GM12878 (cell line): ENCODE measurements at regions not wholly inside any gene's neighbourhood (a gene's known extent, or its start where the extent isn't known, plus 50 kb on each side); places are given as distances from the start of the nearest gene placed in this dataset.

Source experiments
- ATAC-seq: fragments of 200-7000 bp; cut with Tn5 transposase; 3 replicates; pipeline ENCODE4 v1.9.1; 2020; ENCODE audit warnings: mild to moderate bottlenecking, moderate library complexity
- BruUV-seq: library from RNA; stranded (reverse); fragments of 400-500 nt; replicated peaks from 2 replicates; lab custom pipeline; 2021; lab: Mats Ljungman, UMichigan
- CTCF ChIA-PET: fragments of 300-600 bp; sonication (Branson Sonifier 250); formaldehyde crosslinking; extraction: SDS; loops from one replicate; lab custom pipeline; 2021; ENCODE audit warnings: inconsistent platforms; lab: Yijun Ruan, JAX
- POLR2A ChIA-PET: fragments of 350-600 bp; formaldehyde crosslinking; extraction: SDS; loops from one replicate; lab custom pipeline; 2021; ENCODE audit warnings: inconsistent platforms; lab: Charles Lee
- RAD21 ChIA-PET: fragments of 300-600 bp; sonication (Branson Sonifier 250); formaldehyde crosslinking; loops from one replicate; lab custom pipeline; 2023; ENCODE audit warnings: antibody characterized with exemption; ENCODE audit not compliant: unreplicated experiment; lab: Charles Lee
- SMC1A ChIA-PET: fragments of 300-600 bp; sonication (Branson Sonifier 250); formaldehyde crosslinking; loops from one replicate; lab custom pipeline; 2023; ENCODE audit not compliant: unreplicated experiment, uncharacterized antibody; lab: Charles Lee
- DNase-seq: peaks from one replicate; pipeline ENCODE4 v3.0.0-alpha.2; 2011; ENCODE audit warnings: low read depth, low spot score
- FAIRE-seq: peaks from 3 replicates; lab custom pipeline; 2011; peaks lifted over from hg19 to GRCh38; lab: Jason Lieb, UNC
- H2AFZ ChIP-seq: 2 replicates; pipeline ENCODE4 v1.6.0; 2011; ENCODE audit warnings: low read depth, low read length, control low read depth; ENCODE audit not compliant: control insufficient read depth
- H3K27ac ChIP-seq: 2 replicates; pipeline ENCODE4 v1.5.1; 2011; ENCODE audit warnings: control low read depth; ENCODE audit not compliant: control insufficient read depth, insufficient read depth
- H3K27me3 ChIP-seq, 2 experiments: replicated peaks in 1 of 2; 2 replicates each; pipeline versions ENCODE4 v1.6.0 to v1.6.1; 2011; ENCODE audit warnings: low read length in 1 of 2; ENCODE audit not compliant: control insufficient read depth in 2 of 2, insufficient read depth in 2 of 2
- H3K36me3 ChIP-seq, 2 experiments: 2 replicates each; pipeline ENCODE4 v1.5.1; 2011; ENCODE audit warnings: low read length in 1 of 2; ENCODE audit not compliant: control insufficient read depth in 2 of 2, insufficient read depth in 2 of 2
- H3K4me1 ChIP-seq: 2 replicates; pipeline ENCODE4 v1.6.1; 2011; ENCODE audit warnings: mild to moderate bottlenecking, low read length, moderate library complexity, mixed read lengths; ENCODE audit not compliant: control insufficient read depth, insufficient read depth
- H3K4me2 ChIP-seq: 2 replicates; pipeline ENCODE4 v1.6.0; 2011; ENCODE audit warnings: control low read depth; ENCODE audit not compliant: control insufficient read depth, insufficient read depth
- H3K4me3 ChIP-seq: fragments of 200-600 bp; sonication (generic); 2 replicates; pipeline ENCODE4 v1.5.1; 2016
- H3K79me2 ChIP-seq: 2 replicates; pipeline ENCODE4 v1.6.0; 2011; ENCODE audit warnings: low read length; ENCODE audit not compliant: control insufficient read depth, insufficient read depth
- H3K9ac ChIP-seq: 2 replicates; pipeline ENCODE4 v1.8.0; 2011; ENCODE audit warnings: low read length, control low read depth, mixed read lengths; ENCODE audit not compliant: control insufficient read depth, insufficient read depth
- H3K9me3 ChIP-seq: replicated peaks from 3 replicates; pipeline ENCODE4 v1.5.1; 2011; ENCODE audit warnings: mild to moderate bottlenecking, low read length; ENCODE audit not compliant: control insufficient read depth, insufficient read depth
- H4K20me1 ChIP-seq: 2 replicates; pipeline ENCODE4 v1.6.0; 2011; ENCODE audit not compliant: control insufficient read depth, insufficient read depth
- CEBPB ChIP-seq, 2 experiments: fragments of 150-350 bp in 1 of 2; IDR thresholded peaks; 2 replicates each; pipeline ENCODE4 v1.6.1; 2012 to 2014; ENCODE audit warnings: low read depth in 2 of 2, low read length in 2 of 2, borderline replicate concordance in 1 of 2, inconsistent platforms in 1 of 2
- CHD2 ChIP-seq: IDR thresholded peaks from 2 replicates; pipeline ENCODE4 v1.6.1; 2011; ENCODE audit warnings: low read depth, low read length, improper control_type of control experiment, borderline replicate concordance
- E4F1 ChIP-seq: fragments of 450-650 bp; IDR thresholded peaks from 2 replicates; pipeline ENCODE4 v1.6.1; 2018; ENCODE audit warnings: borderline replicate concordance, mild to moderate bottlenecking; ENCODE audit not compliant: partially characterized antibody
- GATAD2B ChIP-seq: fragments of 450-650 bp; conservative IDR thresholded peaks from 2 replicates; pipeline ENCODE4 v1.6.1; 2017; ENCODE audit warnings: low read depth, mild to moderate bottlenecking, moderate library complexity
- HDAC2 ChIP-seq: fragments of 200-600 bp; sonication (generic); IDR thresholded peaks from 2 replicates; pipeline ENCODE4 v1.6.1; 2017
- MAX ChIP-seq: IDR thresholded peaks from 2 replicates; pipeline ENCODE4 v1.6.1; 2012; ENCODE audit warnings: low read depth, low read length, improper control_type of control experiment
- MEF2A ChIP-seq: IDR thresholded peaks from 2 replicates; pipeline ENCODE4 v1.6.1; 2011; ENCODE audit warnings: low read depth, mild to moderate bottlenecking, low read length, moderate library complexity; ENCODE audit not compliant: insufficient read depth
- POLR2AphosphoS5 ChIP-seq: IDR thresholded peaks from 2 replicates; pipeline ENCODE4 v1.6.1; 2011; ENCODE audit warnings: mild to moderate bottlenecking, low read length, inconsistent platforms
- RAD51 ChIP-seq: fragments of 450-650 bp; IDR thresholded peaks from 2 replicates; pipeline ENCODE4 v1.6.1; 2016; ENCODE audit warnings: moderate library complexity, mild to moderate bottlenecking, inconsistent platforms
- RB1 ChIP-seq: fragments of 450-650 bp; formaldehyde crosslinking; IDR thresholded peaks from 2 replicates; pipeline ENCODE4 v1.6.1; 2017; ENCODE audit warnings: mild to moderate bottlenecking, borderline replicate concordance
- SREBF1 ChIP-seq: IDR thresholded peaks from 2 replicates; pipeline ENCODE4 v1.6.1; 2012; ENCODE audit warnings: mild to moderate bottlenecking, low read length
- SUPT20H ChIP-seq: IDR thresholded peaks from 2 replicates; pipeline ENCODE4 v1.6.1; 2011; ENCODE audit warnings: low read depth, mild to moderate bottlenecking, low read length, moderate library complexity, borderline replicate concordance; ENCODE audit not compliant: control insufficient read depth
- TAF1 ChIP-seq: IDR thresholded peaks from 2 replicates; pipeline ENCODE4 v1.6.1; 2011; ENCODE audit warnings: mild to moderate bottlenecking, low read depth, low read length, borderline replicate concordance
- YBX1 ChIP-seq: fragments of 450-650 bp; IDR thresholded peaks from 2 replicates; pipeline ENCODE4 v1.6.1; 2016; ENCODE audit warnings: antibody characterized with exemption
- ZNF207 ChIP-seq: fragments of 450-650 bp; IDR thresholded peaks from 2 replicates; pipeline ENCODE4 v1.6.1; 2014; ENCODE audit warnings: antibody characterized with exemption, mild to moderate bottlenecking, borderline replicate concordance
- WGBS: methylation state at CpG from one replicate; pipeline ENCODE4 v1.1.6; 2016; ENCODE audit warnings: low lambda C conversion rate; ENCODE audit not compliant: insufficient replicate concordance, insufficient coverage; ENCODE audit errors: missing lambda C conversion rate; 5-methylcytosine and 5-hydroxymethylcytosine counted together
- in situ Hi-C: fragments of 300-500 bp; cut with MboI; formaldehyde crosslinking; loops from 9 replicates; pipeline ENCODE4 v1.14.3; 2018; ENCODE audit warnings: mixed read lengths
- intact Hi-C: fragments of 100-400 bp; cut with micrococcal nuclease; formaldehyde crosslinking; loops from one replicate; pipeline ENCODE4 v1.14.2; 2022; ENCODE audit not compliant: unreplicated experiment
- TF ChIP-seq, protein P1 (sequence below): fragments of 450-650 bp; IDR thresholded peaks from 2 replicates; pipeline ENCODE4 v1.6.1; 2017; ENCODE audit warnings: mild to moderate bottlenecking, moderate library complexity

- no peak overlapping the region for H3K9ac ChIP-seq
- SMC1A ChIA-PET: interaction anchor here (0.9 to 2.1 kb wide), 5 partner anchors 10 to 52 kb away, joined by 3 to 7 read pairs (median 3); no protein-coding TSS in a partner anchor
- TF ChIP-seq E4F1 (no peak), GATAD2B (no peak), MAX (no peak), POLR2AphosphoS5 (no peak), CHD2 (no peak), RAD51 (no peak), RB1 (no peak), MEF2A (no peak), SUPT20H (no peak), YBX1 (no peak), CEBPB (IDR thresholded peaks at IDR 0.05; ENCODE audit: borderline replicate concordance in 1 of 2, low read depth in 2 of 2, low read length in 2 of 2) (no peak), TAF1 (no peak), HDAC2 (no peak), SREBF1 (no peak), ZNF207 (no peak)
- TF ChIP-seq, protein P1, sequence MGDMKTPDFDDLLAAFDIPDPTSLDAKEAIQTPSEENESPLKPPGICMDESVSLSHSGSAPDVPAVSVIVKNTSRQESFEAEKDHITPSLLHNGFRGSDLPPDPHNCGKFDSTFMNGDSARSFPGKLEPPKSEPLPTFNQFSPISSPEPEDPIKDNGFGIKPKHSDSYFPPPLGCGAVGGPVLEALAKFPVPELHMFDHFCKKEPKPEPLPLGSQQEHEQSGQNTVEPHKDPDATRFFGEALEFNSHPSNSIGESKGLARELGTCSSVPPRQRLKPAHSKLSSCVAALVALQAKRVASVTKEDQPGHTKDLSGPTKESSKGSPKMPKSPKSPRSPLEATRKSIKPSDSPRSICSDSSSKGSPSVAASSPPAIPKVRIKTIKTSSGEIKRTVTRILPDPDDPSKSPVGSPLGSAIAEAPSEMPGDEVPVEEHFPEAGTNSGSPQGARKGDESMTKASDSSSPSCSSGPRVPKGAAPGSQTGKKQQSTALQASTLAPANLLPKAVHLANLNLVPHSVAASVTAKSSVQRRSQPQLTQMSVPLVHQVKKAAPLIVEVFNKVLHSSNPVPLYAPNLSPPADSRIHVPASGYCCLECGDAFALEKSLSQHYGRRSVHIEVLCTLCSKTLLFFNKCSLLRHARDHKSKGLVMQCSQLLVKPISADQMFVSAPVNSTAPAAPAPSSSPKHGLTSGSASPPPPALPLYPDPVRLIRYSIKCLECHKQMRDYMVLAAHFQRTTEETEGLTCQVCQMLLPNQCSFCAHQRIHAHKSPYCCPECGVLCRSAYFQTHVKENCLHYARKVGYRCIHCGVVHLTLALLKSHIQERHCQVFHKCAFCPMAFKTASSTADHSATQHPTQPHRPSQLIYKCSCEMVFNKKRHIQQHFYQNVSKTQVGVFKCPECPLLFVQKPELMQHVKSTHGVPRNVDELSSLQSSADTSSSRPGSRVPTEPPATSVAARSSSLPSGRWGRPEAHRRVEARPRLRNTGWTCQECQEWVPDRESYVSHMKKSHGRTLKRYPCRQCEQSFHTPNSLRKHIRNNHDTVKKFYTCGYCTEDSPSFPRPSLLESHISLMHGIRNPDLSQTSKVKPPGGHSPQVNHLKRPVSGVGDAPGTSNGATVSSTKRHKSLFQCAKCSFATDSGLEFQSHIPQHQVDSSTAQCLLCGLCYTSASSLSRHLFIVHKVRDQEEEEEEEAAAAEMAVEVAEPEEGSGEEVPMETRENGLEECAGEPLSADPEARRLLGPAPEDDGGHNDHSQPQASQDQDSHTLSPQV: no peak
Measured at GRCh38 chr18:2412996-2413751, 158.1 kb downstream of the METTL4 start.

More at GRCh38 chr18:2412996-2413751, 158.1 kb downstream of the METTL4 start:
- ChIA-PET RAD21 (no interaction called here), CTCF (interaction anchor here (0.7 to 1.3 kb wide), 3 partner anchors 16 to 75 kb away, joined by 3 read pairs; no protein-coding TSS in a partner anchor), POLR2A (no interaction called here)
- Histone ChIP-seq H3K9me3 (no peaks in the 10 kb centered on the region), H3K36me3 (no peaks in the 10 kb centered on the region), H3K4me1 (no peaks in the 10 kb centered on the region), H3K27me3 (peaks cover 0 to 1% of the 10 kb centered on the region in 2 experiments; a peak in 1 of 4 replicates), H3K79me2 (no peaks in the 10 kb centered on the region), H3K27ac (no peak overlapping the region), H3K4me2 (no peak overlapping the region), H4K20me1 (no peaks in the 10 kb centered on the region), H2AFZ (no peak overlapping the region), H3K4me3 (no peak overlapping the region)
- 38% methylated on average over 9 of the region's 9 CpGs for WGBS
- ATAC-seq (no peak), DNase-seq (no peak), FAIRE-seq (no peak)
- intact Hi-C loops (no loop called here), in situ Hi-C loops (no loop called here)
- no TSS peak for BruUV-seq
